Stimulated activated CD4-positive, alpha-beta T cell treated with anti-CD3 and anti-CD28 coated beads, Interleukin-12 subunit alpha, Interleukin-12 subunit beta, amount 100 ng/mL, for 4 hours (primary cell): ENCODE measurements at regions not wholly inside any gene's neighbourhood (a gene's known extent, or its start where the extent isn't known, plus 50 kb on each side); places are given as distances from the start of the nearest gene placed in this dataset.
"Not testable (repeated sequence)": the region's sequence is repeated elsewhere in the genome, so short reads cannot be mapped to it uniquely, and the experiment has no call there.

Experiments
- DNase-seq: peaks from one replicate; pipeline ENCODE4 v3.0.0-alpha.2; 2020

DNA sequence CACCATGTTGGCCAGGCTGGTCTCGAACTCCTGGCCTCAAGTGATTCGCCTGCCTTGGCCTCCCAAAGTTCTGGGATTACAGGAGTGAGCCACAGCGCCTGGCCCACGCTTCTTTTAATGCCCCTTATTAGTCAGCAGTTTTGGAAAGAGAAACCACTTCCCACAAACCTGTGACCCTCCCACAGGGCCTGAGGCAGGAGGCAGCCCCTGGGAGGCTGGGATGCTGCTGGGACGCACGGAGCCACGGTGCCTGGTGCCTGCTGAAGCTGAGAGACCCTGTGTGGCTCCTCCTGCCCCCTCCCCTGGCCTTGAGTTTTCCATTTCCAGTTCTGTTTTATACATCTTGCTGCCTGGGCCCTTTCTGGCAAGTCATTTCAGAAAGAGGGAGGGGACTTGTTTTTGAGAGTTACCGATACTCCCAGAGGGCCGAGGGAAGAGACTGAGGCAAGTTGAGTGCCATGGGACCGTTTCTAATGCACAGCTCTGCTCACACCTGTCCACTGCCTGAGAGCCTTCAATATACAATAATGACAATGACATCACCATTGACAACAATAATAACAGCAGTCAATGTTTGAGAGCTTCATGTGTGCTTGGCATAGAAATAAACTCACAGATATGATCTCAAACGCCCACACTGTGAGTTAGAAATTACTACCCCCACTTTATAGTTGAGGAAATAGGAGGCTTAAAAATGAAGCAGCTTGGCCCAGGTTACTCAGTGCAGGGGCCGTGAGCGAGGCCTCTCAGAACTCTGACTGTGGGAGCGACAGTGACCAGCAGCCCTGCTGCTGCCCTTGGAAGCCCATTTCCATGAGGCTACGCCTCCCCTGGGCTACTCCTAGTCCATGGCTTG lies 78.1 kb upstream of the YWHAQ start:
- no peak for DNase-seq

DNA sequence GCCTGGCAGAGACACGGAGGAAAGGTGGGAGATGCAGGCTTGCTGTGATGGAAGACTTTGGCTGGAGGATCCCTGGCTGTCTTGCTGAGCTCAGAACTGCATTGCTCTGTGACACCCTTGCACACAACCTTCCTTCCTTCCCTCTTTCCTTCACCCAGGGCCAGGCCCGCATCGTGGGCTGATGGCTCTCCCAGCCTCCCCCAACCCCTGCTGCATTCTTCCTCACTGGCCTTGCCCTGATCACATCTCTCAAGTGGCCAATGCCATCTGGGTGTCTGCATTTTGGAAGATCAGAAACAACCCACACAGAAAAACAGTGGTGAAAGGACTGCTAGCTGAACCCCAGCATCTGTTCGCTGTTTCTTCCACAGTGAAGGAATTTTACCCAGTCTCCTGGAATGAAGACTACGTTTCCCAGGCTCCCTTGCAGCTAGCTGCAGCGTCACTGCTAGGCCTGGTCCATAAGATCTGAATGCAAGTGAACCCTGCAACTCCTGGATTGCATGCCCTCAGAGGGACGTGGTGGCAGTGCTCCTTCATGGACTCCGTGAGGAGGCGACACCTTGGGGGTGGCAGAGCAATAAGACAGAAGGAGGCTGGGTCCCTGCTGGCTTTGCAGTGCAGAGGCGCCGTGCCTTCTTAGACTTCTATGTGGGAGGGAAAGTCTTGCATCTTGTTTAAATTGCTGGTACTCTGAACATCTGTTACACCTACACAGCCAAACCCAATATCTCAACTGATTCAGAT lies 78.9 kb upstream of the YWHAQ start:
- DNase-seq = no peak

DNA sequence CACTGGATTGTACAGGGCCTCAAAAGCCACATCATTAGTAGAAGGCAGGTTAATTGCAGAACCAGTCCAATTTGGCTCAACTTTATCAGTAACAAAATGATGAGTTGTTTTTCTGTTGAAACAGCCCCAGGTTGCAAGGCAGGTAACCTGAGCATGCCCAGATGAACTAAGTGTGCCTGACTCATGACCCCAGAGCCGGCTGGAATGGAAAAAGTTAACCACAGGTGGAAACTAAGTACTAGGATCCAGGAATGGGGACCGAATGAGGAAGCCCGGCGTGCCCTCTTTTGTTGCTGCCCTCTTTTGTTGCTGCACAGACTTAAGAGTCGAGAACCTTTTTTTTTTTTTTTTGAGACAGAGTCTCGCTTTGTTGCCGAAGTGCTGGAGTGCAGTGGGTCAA lies 79.5 kb upstream of the YWHAQ start:
- DNase-seq = no peak

DNA sequence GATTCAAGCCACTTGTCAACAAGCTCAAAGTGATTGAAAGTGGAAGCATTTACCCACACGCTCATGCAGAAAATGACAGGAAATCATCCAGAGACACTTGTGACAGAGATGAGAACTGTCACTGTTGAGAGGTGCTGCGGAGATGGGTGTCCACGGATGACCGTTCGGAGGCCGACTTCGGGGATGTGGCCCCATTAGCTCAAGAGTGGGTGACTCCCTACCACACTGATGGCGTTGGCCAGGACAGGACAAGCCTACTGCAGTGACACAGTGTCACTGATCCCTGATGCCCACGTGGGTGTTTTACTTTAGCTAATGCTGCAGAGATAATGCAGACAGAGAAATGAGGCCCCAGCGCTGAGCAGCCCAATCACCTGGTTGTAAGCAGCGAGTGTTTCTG lies 81.5 kb upstream of the YWHAQ start:
- no peak for DNase-seq

DNA sequence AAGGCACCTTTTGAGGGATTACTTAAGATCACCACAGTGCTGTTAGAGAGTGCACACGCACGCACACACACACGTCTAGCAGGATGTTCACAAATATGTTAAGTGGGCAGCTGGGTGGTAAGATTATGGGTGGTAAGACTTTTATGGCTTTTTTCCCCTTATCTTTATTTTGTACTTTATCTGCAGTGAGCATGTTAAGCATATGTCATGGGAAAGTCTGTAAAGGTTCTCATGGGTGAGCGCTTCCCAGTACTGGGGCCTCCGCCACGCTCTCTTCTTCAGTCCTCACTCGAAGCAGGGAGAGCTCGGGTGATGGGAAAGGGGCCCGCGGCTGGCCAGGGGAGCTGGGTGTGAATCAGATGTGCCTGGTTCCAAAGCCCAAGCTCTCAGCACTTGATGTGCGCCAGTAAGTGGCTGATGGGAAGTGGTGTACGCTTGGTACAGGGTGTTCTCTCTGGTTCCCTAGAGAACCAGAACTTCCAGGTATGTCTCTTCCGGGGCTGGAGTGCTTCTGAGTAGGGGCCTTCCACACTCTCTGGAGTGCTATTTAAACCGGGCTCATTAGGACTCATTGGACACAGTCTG lies 83.9 kb upstream of the YWHAQ start:
- no peak for DNase-seq

- DNase-seq = no peak
Observed at GRCh38 chr2:9715238-9715637, 84.4 kb upstream of the YWHAQ start.

DNA sequence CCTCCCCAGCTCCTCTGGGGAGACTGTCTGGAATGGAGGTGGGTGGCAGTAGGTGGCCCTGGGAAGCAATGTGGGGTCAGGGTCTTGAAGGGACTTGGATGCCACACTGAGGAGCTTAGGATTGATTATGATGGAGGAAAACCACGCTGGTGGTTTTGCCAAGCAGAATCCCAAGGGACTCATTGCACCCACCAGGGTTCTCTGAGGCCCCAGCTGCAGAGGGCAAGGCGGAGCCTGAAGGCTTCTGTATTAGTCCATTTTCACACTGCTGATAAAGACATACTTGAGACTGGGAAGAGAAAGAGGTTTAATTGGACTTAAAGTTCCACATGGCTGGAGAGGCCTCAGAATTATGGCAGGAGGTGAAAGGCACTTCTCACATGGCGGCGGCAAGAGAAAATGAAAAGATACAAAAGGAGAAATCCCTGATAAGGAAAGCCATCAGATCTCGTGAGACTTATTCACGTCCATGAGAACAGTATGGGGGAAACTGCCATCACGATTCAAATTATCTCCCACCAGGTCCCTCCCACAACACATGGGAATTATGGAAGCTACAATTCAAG lies 87.2 kb upstream of the YWHAQ start:
- DNase-seq = no peak

DNA sequence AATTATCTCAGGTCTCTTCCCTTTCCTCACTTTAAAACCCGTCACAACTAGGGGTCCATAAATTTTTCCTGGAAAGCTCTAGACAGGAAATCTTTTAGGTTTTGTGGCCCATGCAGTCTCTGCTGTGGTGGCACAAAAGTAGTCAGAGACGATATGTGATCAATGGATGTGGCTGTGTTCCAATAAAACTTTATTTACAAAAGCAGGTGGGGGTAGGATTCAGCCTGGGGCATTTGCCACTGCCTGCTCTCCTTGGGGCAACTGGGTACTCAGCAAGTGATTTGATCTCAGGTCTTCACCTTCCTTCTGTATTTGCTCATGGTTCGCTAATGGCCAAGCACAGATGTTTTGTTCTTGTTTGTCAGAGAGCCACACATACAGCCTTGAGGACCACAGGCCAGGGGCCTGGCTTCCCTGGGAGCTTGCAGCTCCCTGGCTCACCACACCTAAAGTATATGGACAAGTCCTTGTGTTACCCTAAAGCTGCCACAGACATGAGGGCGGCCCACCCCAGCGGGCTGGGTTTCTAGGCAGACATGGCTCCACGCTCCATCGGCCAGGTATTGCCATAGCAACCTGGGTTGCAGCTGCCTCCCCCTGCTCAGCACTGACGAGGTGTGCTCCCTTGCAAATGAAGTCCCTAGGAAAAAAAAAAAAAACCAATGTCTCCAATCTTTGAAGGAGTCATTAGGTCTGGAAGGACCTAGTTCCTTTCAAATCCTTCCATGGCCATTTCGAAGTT lies 89.7 kb upstream of the YWHAQ start:
- DNase-seq = no peak

DNA sequence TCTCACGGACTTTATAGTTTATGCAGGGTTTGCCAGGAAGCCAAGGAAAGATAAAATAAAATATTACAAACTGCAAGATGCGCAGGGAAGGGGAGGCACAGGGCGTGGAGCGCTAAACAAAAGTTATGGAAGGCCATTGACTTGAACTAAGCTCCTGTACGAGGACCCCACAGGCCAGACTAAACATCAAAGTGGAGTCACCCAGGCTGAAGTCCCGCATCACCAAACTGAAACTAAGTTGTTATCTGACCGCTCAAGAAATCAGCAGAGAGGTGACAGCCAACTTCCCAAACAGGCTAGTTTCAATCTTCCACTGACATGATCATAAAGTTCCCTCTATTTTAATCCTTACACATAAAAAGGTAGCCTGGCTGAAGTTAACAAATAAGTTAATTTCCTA lies 90.5 kb upstream of the YWHAQ start:
- no peak for DNase-seq

DNA sequence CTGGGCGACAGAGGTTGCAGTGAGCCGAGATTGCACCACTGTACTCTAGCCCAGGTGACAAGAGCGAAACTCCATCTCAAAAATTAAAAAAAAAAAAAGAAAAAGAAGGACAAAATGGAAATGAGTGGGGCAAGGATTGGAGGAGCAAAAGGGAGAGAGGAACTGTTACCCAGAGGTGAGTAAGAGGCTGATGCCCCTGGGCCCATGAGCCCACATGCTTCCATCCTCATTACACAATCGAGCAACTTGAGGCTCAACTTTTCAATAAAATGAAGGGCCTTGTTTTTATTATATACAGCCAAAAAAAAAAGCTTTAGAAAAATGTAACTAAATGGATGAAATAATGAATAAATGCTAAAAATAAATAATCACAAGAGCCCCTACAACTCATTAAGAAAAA lies 91.7 kb upstream of the YWHAQ start:
- DNase-seq = no peak

- DNase-seq = no peak
Observed at GRCh38 chr2:9724565-9724964, 93.8 kb upstream of the YWHAQ start.

DNA sequence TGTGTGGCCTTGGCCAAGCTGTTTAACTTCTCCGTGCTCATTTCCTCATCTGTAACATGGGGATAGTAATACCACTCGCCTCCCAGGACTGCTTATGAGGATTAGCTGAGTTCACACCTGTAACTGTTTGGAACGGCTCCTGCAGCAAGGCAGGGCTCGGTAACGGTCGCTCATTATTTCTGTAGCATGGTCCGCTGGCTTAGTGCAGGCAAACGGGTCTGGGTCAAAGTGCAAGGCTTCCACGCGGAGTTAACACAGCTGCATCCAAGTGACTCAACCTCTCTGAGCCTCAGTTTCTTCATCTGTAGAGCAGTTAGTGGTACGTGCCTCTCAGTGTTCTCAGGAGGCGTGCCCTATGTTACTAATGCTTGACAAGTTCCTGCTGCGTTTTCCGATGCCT lies 94.3 kb upstream of the YWHAQ start:
- DNase-seq = no peak

DNA sequence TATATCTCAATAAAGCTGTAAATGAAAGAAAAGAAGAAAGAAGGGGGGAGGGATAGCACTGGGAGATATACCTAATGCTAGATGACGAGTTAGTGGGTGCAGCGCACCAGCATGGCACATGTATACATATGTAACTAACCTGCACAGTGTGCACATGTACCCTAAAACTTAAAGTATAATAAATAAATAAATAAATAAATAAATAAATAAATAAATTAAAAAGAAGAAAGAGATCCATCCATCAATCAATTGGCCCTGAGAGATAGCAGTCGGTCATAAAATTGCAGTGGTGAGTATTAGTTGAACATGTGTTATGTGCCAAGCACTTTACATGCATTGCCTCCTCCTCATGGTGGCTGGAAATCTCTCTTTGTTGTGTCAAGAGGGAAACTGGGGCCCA lies 95.2 kb upstream of the YWHAQ start:
- not testable (repeated sequence) for DNase-seq

- DNase-seq = not testable (repeated sequence)
Observed at GRCh38 chr2:9730523-9730922, 99.7 kb upstream of the YWHAQ start.

DNA sequence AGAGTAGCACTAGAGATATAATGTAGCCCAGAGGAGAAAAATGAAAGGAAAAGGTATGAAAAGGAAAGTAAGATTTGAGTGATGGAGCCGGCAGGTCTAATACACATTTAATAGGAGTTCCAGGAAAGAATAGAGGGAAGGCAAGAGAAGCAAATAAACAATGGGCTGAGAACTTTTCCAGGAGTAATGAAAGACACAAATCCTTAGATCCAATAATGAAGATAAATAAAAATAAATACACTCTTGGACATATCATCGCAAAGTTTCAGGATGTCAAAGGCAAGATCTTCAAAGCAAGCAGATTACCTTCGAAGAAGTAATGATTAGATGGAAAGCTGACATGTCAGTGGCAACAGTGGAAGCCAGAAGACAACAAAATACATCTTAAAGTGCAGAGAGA lies 102.0 kb upstream of the YWHAQ start:
- DNase-seq = no peak

DNA sequence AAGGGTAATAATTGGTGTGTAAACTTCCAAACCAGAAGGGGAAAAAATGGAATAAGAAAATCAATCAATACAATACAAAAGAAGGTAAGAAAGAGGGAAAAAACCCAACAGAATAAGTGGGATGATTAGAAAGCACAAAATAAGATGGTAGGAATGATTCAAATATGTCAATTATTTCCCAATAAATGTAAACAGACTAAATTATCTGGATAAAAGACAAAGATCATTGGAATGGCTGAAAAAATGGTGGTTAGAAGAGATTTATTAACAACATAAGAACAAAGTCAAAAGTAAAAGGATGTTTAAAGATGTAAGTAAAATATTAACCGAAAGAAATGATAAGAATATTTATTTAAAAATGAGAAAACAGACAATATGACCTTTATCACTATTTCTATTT lies 103.5 kb upstream of the YWHAQ start:
- no peak for DNase-seq

DNA sequence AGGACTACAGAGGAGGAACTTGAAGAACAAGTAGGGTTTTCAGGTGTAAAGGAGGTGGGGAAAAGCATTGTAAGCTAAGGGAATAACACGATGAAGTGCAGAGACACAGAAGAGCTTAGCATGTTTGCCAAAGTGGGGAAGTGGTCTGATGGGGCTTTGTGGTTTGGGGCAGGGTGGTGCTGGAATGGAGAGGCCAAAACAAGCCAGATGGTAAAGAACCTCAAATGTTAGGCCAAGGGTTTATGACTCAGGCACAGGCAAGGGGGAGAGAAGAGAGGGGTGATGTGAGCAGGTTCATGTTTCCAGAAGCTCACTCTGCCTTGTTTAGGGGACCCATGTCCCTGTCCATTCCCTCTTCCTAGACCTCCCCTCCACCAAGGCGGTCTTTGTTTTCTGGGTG lies 104.5 kb upstream of the YWHAQ start:
- DNase-seq = no peak

- no peak for DNase-seq
Observed at GRCh38 chr2:9736021-9736420, 105.2 kb upstream of the YWHAQ start.

DNA sequence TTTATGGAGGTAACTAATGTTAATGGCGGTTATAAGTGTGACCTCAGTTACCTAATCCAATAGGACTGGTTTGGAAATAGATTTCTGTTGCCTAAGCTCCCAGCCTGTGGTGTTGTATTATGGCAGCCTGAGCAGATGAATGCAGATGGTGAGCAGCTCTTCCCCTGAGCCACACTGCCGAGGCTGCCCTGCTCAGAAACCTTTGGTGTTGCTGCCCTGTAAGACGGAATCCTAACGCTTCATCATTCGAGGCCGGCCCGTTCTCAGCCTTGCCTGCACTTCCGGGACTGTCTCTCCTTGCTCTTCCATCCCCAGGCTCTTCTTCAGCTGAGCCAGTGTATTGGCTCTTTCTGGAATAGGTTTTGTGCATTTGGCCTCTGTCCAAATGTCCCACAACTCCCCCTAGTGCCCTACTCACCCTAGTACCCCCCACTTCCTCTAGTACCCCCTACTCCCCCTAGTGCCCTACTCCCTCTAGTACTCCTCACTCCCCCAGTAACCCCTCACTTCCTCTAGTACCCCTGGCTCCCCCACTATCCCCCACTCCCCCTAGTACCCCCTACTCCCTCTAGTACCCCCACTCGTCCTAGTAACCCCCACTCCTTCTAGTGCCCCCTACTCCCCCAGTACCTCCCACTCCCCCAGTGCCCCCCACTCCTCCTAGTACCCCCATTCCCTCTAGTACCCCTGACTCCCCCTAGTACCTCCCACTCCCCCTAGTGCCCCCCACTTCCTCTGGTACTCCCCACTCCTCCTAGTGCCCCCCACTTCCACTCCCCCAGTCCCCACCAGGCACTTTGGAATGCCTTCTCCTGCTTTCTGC lies 106.0 kb upstream of the TAF1B start:
- DNase-seq = no peak

GRCh38 chr2:9738062-9738461 lies 105.2 kb upstream of the TAF1B start:
- DNase-seq = no peak

DNA sequence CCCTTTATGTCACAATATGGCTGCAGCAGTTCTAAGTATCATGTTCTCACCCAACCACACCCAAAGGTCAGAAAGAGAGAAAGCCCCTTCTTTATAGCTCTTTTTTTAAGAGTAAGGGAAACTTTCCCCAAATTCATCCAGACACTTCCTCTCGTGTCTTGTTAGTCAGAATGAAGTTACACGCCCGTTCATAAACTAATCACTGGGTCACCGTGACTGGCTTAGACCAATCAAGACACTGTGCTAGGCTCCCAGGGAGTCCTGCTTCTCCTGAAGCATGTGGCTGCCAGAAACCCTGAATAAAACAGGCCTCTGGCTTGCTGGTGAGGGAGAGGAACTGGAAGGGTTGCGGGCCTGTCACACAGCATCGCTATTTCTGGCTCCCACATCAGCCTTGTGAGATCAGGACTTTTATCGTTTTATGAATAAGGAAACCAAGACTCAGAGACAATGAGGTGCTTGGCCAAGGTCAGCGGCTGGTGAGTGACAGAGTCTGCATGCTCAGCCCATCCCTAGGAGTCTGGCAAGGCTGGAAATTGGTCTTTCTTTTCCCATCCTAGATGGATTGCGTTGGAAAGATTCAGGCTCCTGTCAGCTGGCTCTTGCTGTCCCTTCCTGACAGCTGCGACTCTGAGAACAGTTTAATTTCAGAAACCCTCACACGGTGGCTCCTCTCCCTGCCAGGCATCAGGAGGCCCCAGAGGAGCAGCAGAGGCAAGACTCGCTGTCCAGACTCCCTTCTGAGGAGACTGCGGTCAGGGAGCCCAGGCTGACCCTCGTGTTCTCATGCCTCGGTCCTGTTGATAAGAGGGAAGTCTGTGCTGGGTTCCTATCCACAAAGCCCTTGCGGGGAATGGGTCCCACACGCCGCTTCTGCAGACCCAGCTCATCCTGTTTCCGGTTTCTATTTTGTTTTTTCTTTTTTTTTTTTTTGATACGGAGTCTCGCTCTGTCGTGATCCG lies 104.5 kb upstream of the TAF1B start:
- DNase-seq = no peak
